ENCODE measurements at regions not wholly inside any gene's neighbourhood (a gene's known extent, or its start where the extent isn't known, plus 50 kb on each side); places are given as distances from the start of the nearest gene placed in this dataset.
"Not testable (repeated sequence)": the region's sequence is repeated elsewhere in the genome, so short reads cannot be mapped to it uniquely, and the experiment has no call there.

- DNase-seq = no peak
These were observed 604.7 kb downstream of the PTPRC start for GRCh38 chr1:199243423-199244061.

GRCh38 chr1:199245946-199246345 is 607.1 kb downstream of the PTPRC start:
- DNase-seq = no peak

- no peak for DNase-seq
These were observed 607.9 kb downstream of the PTPRC start for GRCh38 chr1:199246716-199247115.

DNA sequence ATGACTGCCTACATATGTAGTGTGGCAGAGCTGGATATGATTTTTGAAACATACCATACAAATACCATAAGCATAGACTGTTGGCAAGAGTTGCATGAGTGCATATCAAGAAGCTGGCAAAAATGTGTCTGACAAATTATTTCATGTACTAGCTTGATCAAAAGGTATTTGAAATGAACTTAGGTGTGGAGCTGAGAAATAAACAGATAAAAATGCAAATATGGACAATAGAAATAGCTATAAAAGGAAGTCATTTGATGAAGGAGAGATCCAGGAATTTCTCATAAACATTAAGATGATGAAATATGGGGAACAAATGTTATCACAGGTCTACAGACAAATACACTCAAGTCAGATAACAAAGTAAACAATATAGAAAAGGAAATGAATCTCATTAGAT is 609.1 kb downstream of the PTPRC start:
- DNase-seq = no peak

DNA sequence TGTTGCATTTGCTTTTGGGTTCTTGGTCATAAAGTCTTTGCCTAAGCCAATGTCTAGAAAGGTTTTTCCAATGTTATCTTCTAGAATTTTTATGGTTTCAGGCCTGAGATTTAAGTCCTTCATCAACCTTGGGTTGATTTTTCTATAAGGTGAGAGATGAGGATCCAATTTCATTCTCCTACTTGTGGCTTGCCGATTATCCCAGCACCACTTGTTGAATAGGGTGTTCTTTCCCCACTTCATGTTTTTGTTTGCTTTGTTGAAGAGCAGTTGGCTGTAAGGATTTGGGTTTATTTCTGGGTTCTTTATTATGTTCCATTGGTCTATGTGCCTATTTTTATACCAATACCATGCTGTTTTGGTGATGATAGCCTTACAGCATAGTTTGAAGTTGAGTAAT is 615.2 kb downstream of the PTPRC start:
- not testable (repeated sequence) for DNase-seq

DNA sequence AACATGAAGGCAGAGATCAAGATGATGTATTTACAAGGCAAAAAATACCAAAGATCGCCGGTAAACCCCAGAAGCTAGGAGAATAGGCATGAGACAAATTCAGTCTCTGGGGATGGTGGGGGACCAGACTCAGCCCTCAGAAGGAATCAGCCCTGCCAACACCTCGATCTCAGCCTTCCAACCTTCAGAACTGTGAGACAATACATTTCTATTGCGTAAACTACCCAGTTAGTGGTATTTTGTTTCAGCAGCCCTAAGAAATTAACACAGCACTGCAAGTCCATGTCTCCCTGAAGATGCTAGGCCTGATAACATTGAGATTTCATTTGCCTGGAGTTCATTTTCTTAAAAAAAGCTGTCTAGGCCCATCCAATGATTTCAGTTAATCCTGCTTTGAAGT is 622.5 kb downstream of the PTPRC start:
- DNase-seq = no peak

DNA sequence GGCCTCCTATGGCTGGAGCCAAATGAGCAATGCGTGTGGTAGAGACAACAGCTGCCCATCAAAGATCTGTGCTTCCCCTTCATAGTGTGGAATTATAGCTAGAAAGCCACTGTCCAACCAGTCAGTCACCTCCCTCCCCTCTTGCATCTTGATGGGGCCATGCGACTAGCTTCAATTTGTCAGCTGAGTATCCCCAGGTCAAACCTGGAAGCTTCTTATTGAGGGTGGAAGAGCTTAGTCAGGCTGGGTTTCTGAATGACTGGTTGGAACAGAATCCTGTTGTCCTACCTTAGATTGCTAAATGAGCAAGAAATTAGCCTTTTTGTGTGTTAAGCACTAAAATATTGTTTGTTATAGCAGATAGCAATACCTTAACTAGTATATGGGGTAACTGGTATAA is 625.4 kb downstream of the PTPRC start:
- no peak for DNase-seq

- DNase-seq = no peak
These were observed 626.1 kb downstream of the PTPRC start for GRCh38 chr1:199264911-199265310.

- no peak for DNase-seq
These were observed 626.5 kb downstream of the PTPRC start for GRCh38 chr1:199265319-199265718.

- no peak for DNase-seq
These were observed 630.4 kb downstream of the PTPRC start for GRCh38 chr1:199269241-199269640.

GRCh38 chr1:199272139-199272544 is 633.3 kb downstream of the PTPRC start:
- no peak for DNase-seq

DNA sequence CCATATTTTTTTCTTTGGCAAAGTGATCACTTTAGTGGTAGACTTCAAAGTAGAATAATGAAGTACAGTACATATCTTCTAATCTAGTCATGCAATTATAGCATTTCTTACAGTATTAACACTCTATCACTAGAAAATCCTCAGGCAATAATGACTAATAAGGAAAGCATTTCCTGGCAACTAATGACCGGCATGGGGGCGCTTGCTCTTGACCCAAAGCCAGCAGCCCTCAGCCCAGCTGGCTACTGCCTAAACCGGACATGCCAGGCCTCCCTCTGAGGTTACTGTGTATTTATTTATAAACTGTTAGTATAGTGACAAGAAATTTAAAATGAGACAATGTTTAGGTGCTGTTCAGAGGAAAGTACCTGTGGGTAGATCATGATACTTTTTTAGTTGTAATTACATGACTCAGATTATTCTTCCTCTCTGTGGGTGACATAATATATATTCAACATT is 633.8 kb downstream of the PTPRC start:
- DNase-seq = no peak

- DNase-seq = no peak
These were observed 635.1 kb downstream of the PTPRC start for GRCh38 chr1:199273837-199274379.

- no peak for DNase-seq
These were observed 640.2 kb downstream of the PTPRC start for GRCh38 chr1:199279067-199279466.

GRCh38 chr1:199279872-199280645 is 641.2 kb downstream of the PTPRC start:
- DNase-seq = no peak

- DNase-seq = no peak
These were observed 644.0 kb downstream of the PTPRC start for GRCh38 chr1:199282751-199283305.

DNA sequence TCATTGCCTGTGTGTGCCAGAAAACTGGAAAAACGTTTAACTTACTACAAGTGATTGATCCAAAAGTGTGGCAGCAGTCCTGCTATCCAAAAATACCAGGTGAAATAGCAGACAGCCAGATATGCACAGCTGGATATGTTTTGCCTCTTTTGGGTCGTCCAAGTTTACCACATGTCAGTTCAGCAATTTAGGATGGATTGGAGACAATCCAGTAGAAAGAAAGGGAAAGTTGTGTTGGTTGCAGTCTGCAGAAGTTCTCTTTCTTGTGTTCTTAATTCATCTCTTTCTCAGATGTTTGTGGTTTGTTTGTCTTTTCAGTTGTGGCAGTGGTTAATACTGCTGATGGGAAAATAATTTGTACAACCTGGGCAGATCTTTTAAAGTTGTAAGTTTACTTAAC is 645.0 kb downstream of the PTPRC start:
- no peak for DNase-seq

GRCh38 chr1:199287206-199287605 is 648.4 kb downstream of the PTPRC start:
- no peak for DNase-seq

- no peak for DNase-seq
These were observed 648.8 kb downstream of the PTPRC start for GRCh38 chr1:199287647-199288046.

- no peak for DNase-seq
These were observed 651.3 kb downstream of the PTPRC start for GRCh38 chr1:199290186-199290585.

DNA sequence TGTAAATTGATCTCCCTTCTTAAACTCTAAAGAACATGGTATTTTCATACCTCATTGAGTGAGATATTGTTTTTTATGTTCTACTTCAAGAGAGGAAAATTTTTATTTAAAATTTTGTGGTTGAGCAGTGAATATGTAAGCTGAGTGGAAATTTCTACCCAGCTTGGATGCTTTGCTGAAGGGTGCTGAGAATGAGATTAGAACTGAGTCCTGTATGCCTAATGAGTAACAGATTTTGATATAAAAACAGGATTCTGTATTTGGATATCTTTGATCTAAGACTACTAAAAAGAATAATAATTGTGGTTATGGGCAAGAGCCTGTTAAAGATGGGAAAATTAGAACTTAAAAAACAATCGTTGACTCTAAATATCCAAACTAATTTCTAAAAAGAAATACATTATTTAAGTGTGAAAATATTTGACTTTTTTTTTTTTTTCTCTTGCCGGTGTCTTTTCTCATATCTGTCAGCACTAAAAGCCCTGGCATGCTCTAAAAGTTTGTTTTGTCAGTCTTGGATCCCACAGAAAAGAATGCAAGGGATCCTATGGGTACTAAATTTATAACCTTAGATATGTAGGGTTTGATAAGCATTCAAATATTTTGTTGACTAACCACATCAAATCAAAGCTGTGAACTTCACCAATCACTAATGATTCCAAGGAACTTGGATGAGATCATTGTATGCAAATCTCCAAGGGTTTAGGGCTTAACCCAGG is 652.3 kb downstream of the PTPRC start:
- no peak for DNase-seq

DNA sequence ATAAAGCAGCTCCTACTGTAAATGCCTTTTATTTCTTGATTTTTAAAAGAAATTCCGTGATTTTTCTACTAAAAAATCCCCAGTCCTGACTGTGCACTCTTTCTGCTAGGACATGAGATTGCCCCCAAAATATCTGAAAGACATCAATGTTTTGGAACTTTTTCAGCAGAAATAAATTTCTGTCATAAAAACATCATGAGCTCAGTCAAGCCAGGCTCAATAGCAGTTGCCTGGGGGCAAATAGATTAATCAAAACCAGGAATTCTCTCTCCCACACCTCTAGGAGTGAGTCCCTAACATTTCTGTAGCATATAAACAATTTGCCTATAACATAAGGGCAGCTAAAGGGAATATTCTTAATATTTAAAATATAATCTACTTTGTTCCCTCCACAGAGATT is 654.1 kb downstream of the PTPRC start:
- no peak for DNase-seq

- no peak for DNase-seq
These were observed 656.3 kb downstream of the PTPRC start for GRCh38 chr1:199295107-199295506.
